ENCODE measurements at regions not wholly inside any gene's neighbourhood (a gene's known extent, or its start where the extent isn't known, plus 50 kb on each side); places are given as distances from the start of the nearest gene placed in this dataset.

GRCh38 chr7:42699380-42700178 is 212.3 kb downstream of the C7orf25 start:
- H3K36me3 ChIP-seq (ENCODE audit: low read depth): no peaks in the 10 kb centered on the region
- no peaks in the 10 kb centered on the region for H3K27me3 ChIP-seq (ENCODE audit: insufficient read depth, poor library complexity, severe bottlenecking)
- H3K4me1 ChIP-seq (ENCODE audit: insufficient read depth, poor library complexity, severe bottlenecking): no peaks in the 10 kb centered on the region
- no peak overlapping the region for H3K4me3 ChIP-seq (ENCODE audit: severe bottlenecking)
- no peak overlapping the region for H3K27ac ChIP-seq (ENCODE audit: poor library complexity, severe bottlenecking)
- DNase-seq (ENCODE audit: low spot score): no peak
- no peaks in the 10 kb centered on the region for H3K9me3 ChIP-seq (ENCODE audit: severe bottlenecking)
- no peak for TF ChIP-seq CTCF (IDR thresholded peaks at IDR 0.05; ENCODE audit: poor library complexity, severe bottlenecking)
- ATAC-seq (ENCODE audit: low read depth): no peak

- no peaks in the 10 kb centered on the region for H3K27me3 ChIP-seq (ENCODE audit: insufficient read depth, poor library complexity, severe bottlenecking)
- no peaks in the 10 kb centered on the region for H3K9me3 ChIP-seq (ENCODE audit: severe bottlenecking)
- no peaks in the 10 kb centered on the region for H3K36me3 ChIP-seq (ENCODE audit: low read depth)
- H3K4me1 ChIP-seq (ENCODE audit: insufficient read depth, poor library complexity, severe bottlenecking): no peaks in the 10 kb centered on the region
- no peak overlapping the region for H3K4me3 ChIP-seq (ENCODE audit: severe bottlenecking)
- DNase-seq (ENCODE audit: low spot score) (no peak), ATAC-seq (ENCODE audit: low read depth) (no peak)
- H3K27ac ChIP-seq (ENCODE audit: poor library complexity, severe bottlenecking): no peak overlapping the region
- no peak for TF ChIP-seq CTCF (IDR thresholded peaks at IDR 0.05; ENCODE audit: poor library complexity, severe bottlenecking)
Measured at GRCh38 chr7:42698600-42699374, 213.1 kb downstream of the C7orf25 start.

GRCh38 chr7:42694894-42695507 is 216.9 kb downstream of the C7orf25 start:
- TF ChIP-seq CTCF (IDR thresholded peaks at IDR 0.05; ENCODE audit: poor library complexity, severe bottlenecking): no peak
- H3K27me3 ChIP-seq (ENCODE audit: insufficient read depth, poor library complexity, severe bottlenecking): no peaks in the 10 kb centered on the region

GRCh38 chr7:42693722-42694121 is 218.1 kb downstream of the C7orf25 start:
- H3K4me1 ChIP-seq (ENCODE audit: insufficient read depth, poor library complexity, severe bottlenecking): no peaks in the 10 kb centered on the region
- H3K27me3 ChIP-seq (ENCODE audit: insufficient read depth, poor library complexity, severe bottlenecking): no peaks in the 10 kb centered on the region
- no peaks in the 10 kb centered on the region for H3K9me3 ChIP-seq (ENCODE audit: severe bottlenecking)
- DNase-seq (ENCODE audit: low spot score): no peak
- H3K4me3 ChIP-seq (ENCODE audit: severe bottlenecking): no peak overlapping the region
- no peaks in the 10 kb centered on the region for H3K36me3 ChIP-seq (ENCODE audit: low read depth)
- H3K27ac ChIP-seq (ENCODE audit: poor library complexity, severe bottlenecking): no peak overlapping the region
- no peak for TF ChIP-seq CTCF (IDR thresholded peaks at IDR 0.05; ENCODE audit: poor library complexity, severe bottlenecking)
- no peak for ATAC-seq (ENCODE audit: low read depth)

More at GRCh38 chr7:42694894-42695507, 216.9 kb downstream of the C7orf25 start:
- Histone ChIP-seq H3K4me1 (ENCODE audit: insufficient read depth, poor library complexity, severe bottlenecking) (no peaks in the 10 kb centered on the region), H3K36me3 (ENCODE audit: low read depth) (no peaks in the 10 kb centered on the region), H3K9me3 (ENCODE audit: severe bottlenecking) (no peaks in the 10 kb centered on the region), H3K27ac (ENCODE audit: poor library complexity, severe bottlenecking) (no peak overlapping the region), H3K4me3 (ENCODE audit: severe bottlenecking) (no peak overlapping the region)
- ATAC-seq (ENCODE audit: low read depth): no peak
- no peak for DNase-seq (ENCODE audit: low spot score)

Measured in RWPE2 (cell line).